HEK293T (cell line): ENCODE measurements at regions not wholly inside any gene's neighbourhood (a gene's known extent, or its start where the extent isn't known, plus 50 kb on each side); places are given as distances from the start of the nearest gene placed in this dataset.

ENCODE experiments used
- FOXM1 ChIP-seq: fragments of 450-650 bp; IDR thresholded peaks from 2 replicates; pipeline ENCODE4 v1.6.1; 2017; ENCODE audit warnings: mild to moderate bottlenecking, borderline replicate concordance
- SUZ12 ChIP-seq: fragments of 450-650 bp; IDR thresholded peaks from 2 replicates; pipeline ENCODE4 v1.6.1; 2016; ENCODE audit warnings: mild to moderate bottlenecking

DNA sequence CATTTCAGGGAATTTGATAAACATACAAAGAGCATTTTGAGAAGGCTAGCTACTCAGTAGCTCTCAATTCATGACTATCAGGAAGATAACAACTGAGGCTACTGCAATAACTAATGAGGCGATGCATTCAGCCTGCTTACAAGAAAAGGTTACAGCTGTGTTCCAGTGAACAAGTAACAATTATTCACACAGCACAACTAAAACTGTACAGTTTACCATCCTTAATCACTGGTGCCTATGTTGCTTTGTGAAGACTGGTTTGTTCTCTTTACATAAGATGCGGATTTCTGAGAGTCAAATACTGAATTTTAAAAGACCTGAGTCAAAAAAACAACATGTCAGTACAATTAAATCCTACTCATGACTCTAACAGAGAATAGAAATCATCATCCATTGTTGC lies 526.3 kb downstream of the OTOL1 start:
- TF ChIP-seq FOXM1 (no peak), SUZ12 (no peak)
